Uterus (tissue), 2 donors: ENCODE measurements at regions not wholly inside any gene's neighbourhood (a gene's known extent, or its start where the extent isn't known, plus 50 kb on each side); places are given as distances from the start of the nearest gene placed in this dataset.

Experiments
- CTCF ChIP-seq, 4 experiments: fragments of 200-600 bp in 2 of 4; fragments of 450-650 bp in 2 of 4; sonication (generic) in 2 of 4; IDR thresholded peaks; one replicate each; pipeline ENCODE4 v1.5.1; 2016 to 2019; ENCODE audit warnings: antibody characterized with exemption in 4 of 4, mild to moderate bottlenecking in 2 of 4, moderate library complexity in 1 of 4
- POLR2A ChIP-seq, 2 donors: fragments of 450-650 bp; IDR thresholded peaks; one replicate each; pipeline ENCODE4 v1.6.1; 2016; ENCODE audit warnings: antibody characterized with exemption in 2 of 2, mild to moderate bottlenecking in 1 of 2, moderate library complexity in 1 of 2

GRCh38 chr1:229104654-229105053 is 166.3 kb upstream of the RAB4A start:
- TF ChIP-seq CTCF (IDR thresholded peaks at IDR 0.05): no peak
- no peak for TF ChIP-seq POLR2A (IDR thresholded peaks at IDR 0.05)
